CD4-positive, CD25-positive, alpha-beta regulatory T cell (primary cell): ENCODE measurements at regions not wholly inside any gene's neighbourhood (a gene's known extent, or its start where the extent isn't known, plus 50 kb on each side); places are given as distances from the start of the nearest gene placed in this dataset.

Experiments used
- ATAC-seq, 2 donors: fragments of 150-1000 bp; cut with Tn5 transposase; one replicate each; pipeline ENCODE4 v1.10.0; 2021; ENCODE audit warnings: low read depth in 2 of 2, moderate number of reproducible peaks in 2 of 2, moderate library complexity in 1 of 2
- DNase-seq, 3 donors: peaks; one replicate each; pipeline versions ENCODE4 v3.0.0 to v3.0.0-alpha.2; 2012 to 2022; ENCODE audit warnings: mixed read lengths in 1 of 3
- H3K27ac ChIP-seq: one replicate; pipeline ENCODE4 v1.7.0; 2013; ENCODE audit warnings: mild to moderate bottlenecking, low read length; ENCODE audit not compliant: insufficient read depth, poor library complexity, severe bottlenecking
- H3K27me3 ChIP-seq: one replicate; pipeline ENCODE4 v1.7.0; 2013; ENCODE audit warnings: low read length; ENCODE audit not compliant: control insufficient read depth, insufficient read depth
- H3K36me3 ChIP-seq: one replicate; pipeline ENCODE4 v1.7.0; 2013; ENCODE audit warnings: mild to moderate bottlenecking, low read length, moderate library complexity; ENCODE audit not compliant: control insufficient read depth, insufficient read depth
- H3K4me1 ChIP-seq: 2 replicates; pipeline ENCODE4 v1.7.0; 2013; ENCODE audit warnings: mild to moderate bottlenecking, low read length; ENCODE audit not compliant: insufficient read depth, control insufficient read depth, poor library complexity, severe bottlenecking
- H3K4me3 ChIP-seq: one replicate; pipeline ENCODE4 v1.7.0; 2013; ENCODE audit warnings: low read depth, mild to moderate bottlenecking, low read length, moderate library complexity
- H3K9me3 ChIP-seq, 2 experiments: 1 replicate in 1 of 2; 2 replicates in 1 of 2; pipeline ENCODE4 v1.7.0; 2013; ENCODE audit warnings: low read length in 2 of 2, mild to moderate bottlenecking in 1 of 2, moderate library complexity in 1 of 2; ENCODE audit not compliant: control insufficient read depth in 2 of 2
- H3K27ac Mint-ChIP-seq, 3 donors: one replicate each; pipeline ENCODE4 v1.8.0; 2020 to 2022; ENCODE audit warnings: mild to moderate bottlenecking in 3 of 3, mixed read lengths in 3 of 3, moderate library complexity in 2 of 3
- H3K27me3 Mint-ChIP-seq: one replicate; pipeline ENCODE4 v1.8.0; 2022; ENCODE audit warnings: mild to moderate bottlenecking, mixed read lengths
- H3K36me3 Mint-ChIP-seq: one replicate; pipeline ENCODE4 v1.8.0; 2020; ENCODE audit warnings: mixed read lengths
- H3K4me1 Mint-ChIP-seq, 4 donors: one replicate each; pipeline ENCODE4 v1.8.0; 2020 to 2022; ENCODE audit warnings: mixed read lengths in 4 of 4, mild to moderate bottlenecking in 1 of 4
- H3K4me3 Mint-ChIP-seq, 4 donors: one replicate each; pipeline ENCODE4 v1.8.0; 2020 to 2022; ENCODE audit warnings: mild to moderate bottlenecking in 4 of 4, mixed read lengths in 4 of 4, moderate library complexity in 3 of 4
- H3K9me3 Mint-ChIP-seq, 7 donors: one replicate each; pipeline ENCODE4 v1.8.0; 2020 to 2022; ENCODE audit warnings: mixed read lengths in 7 of 7, mild to moderate bottlenecking in 3 of 7, moderate library complexity in 2 of 7

GRCh38 chr1:3983181-3983580, 83.1 kb upstream of the C1orf174 start:
- H3K9me3 ChIP-seq: no peaks in the 10 kb centered on the region
- no peaks in the 10 kb centered on the region for H3K4me1 ChIP-seq
- no peak overlapping the region for H3K27ac Mint-ChIP-seq
- no peaks in the 10 kb centered on the region for H3K27me3 ChIP-seq
- H3K27me3 Mint-ChIP-seq: peaks cover 5% of the 10 kb centered on the region
- H3K27ac ChIP-seq: no peak overlapping the region
- no peaks in the 10 kb centered on the region for H3K36me3 Mint-ChIP-seq
- no peak for DNase-seq
- H3K36me3 ChIP-seq: no peaks in the 10 kb centered on the region
- peaks cover 0 to 2% (median 0%) of the 10 kb centered on the region in 7 donors for H3K9me3 Mint-ChIP-seq
- no peak overlapping the region for H3K4me3 Mint-ChIP-seq
- no peaks in the 10 kb centered on the region for H3K4me1 Mint-ChIP-seq
- ATAC-seq: no peak
- H3K4me3 ChIP-seq: no peak overlapping the region

- Histone ChIP-seq H3K4me3 (no peak overlapping the region), H3K27me3 (no peaks in the 10 kb centered on the region), H3K9me3 (no peaks in the 10 kb centered on the region), H3K27ac (no peak overlapping the region), H3K4me1 (no peaks in the 10 kb centered on the region), H3K36me3 (no peaks in the 10 kb centered on the region)
- Mint-ChIP-seq H3K27me3 (peaks cover 5% of the 10 kb centered on the region), H3K9me3 (peaks cover 0 to 2% (median 0%) of the 10 kb centered on the region in 7 donors), H3K27ac (no peak overlapping the region), H3K36me3 (no peaks in the 10 kb centered on the region), H3K4me3 (no peak overlapping the region), H3K4me1 (no peaks in the 10 kb centered on the region)
- DNase-seq (no peak), ATAC-seq (no peak)
Measured at GRCh38 chr1:3984586-3984985, 84.5 kb upstream of the C1orf174 start.

- no peak for DNase-seq
- peaks cover 0 to 3% (median 0%) of the 10 kb centered on the region in 7 donors for H3K9me3 Mint-ChIP-seq
- H3K27ac Mint-ChIP-seq: no peak overlapping the region
- H3K36me3 Mint-ChIP-seq: no peaks in the 10 kb centered on the region
- H3K27ac ChIP-seq: no peak overlapping the region
- ATAC-seq: no peak
- no peaks in the 10 kb centered on the region for H3K4me1 ChIP-seq
- H3K27me3 Mint-ChIP-seq: peaks cover 5% of the 10 kb centered on the region
- no peak overlapping the region for H3K4me3 ChIP-seq
- H3K27me3 ChIP-seq: no peaks in the 10 kb centered on the region
- H3K36me3 ChIP-seq: no peaks in the 10 kb centered on the region
- H3K4me3 Mint-ChIP-seq: no peak overlapping the region
- H3K9me3 ChIP-seq: no peaks in the 10 kb centered on the region
- H3K4me1 Mint-ChIP-seq: no peaks in the 10 kb centered on the region
Measured at GRCh38 chr1:3986686-3987218, 86.7 kb upstream of the C1orf174 start.

GRCh38 chr1:3987669-3988235, 87.7 kb upstream of the C1orf174 start:
- no peak for DNase-seq
- Mint-ChIP-seq H3K36me3 (no peaks in the 10 kb centered on the region), H3K27me3 (peaks cover 5% of the 10 kb centered on the region), H3K27ac (no peak overlapping the region), H3K4me1 (no peaks in the 10 kb centered on the region), H3K4me3 (no peak overlapping the region), H3K9me3 (peaks cover 0 to 5% (median 0%) of the 10 kb centered on the region in 7 donors)
- ATAC-seq: no peak
- no peak overlapping the region for H3K4me3 ChIP-seq
- H3K9me3 ChIP-seq: no peaks in the 10 kb centered on the region
- no peaks in the 10 kb centered on the region for H3K36me3 ChIP-seq
- H3K27ac ChIP-seq: no peak overlapping the region
- H3K27me3 ChIP-seq: no peaks in the 10 kb centered on the region
- no peaks in the 10 kb centered on the region for H3K4me1 ChIP-seq

GRCh38 chr1:3988431-3988830, 88.4 kb upstream of the C1orf174 start:
- H3K4me3 Mint-ChIP-seq: no peak overlapping the region
- H3K27ac ChIP-seq: no peak overlapping the region
- no peaks in the 10 kb centered on the region for H3K27me3 ChIP-seq
- peak overlapping the region in 1 of 3 donors; percentile 40 for H3K27ac Mint-ChIP-seq
- H3K36me3 ChIP-seq: no peaks in the 10 kb centered on the region
- H3K4me1 Mint-ChIP-seq: no peaks in the 10 kb centered on the region
- H3K36me3 Mint-ChIP-seq: no peaks in the 10 kb centered on the region
- no peak for DNase-seq
- H3K4me1 ChIP-seq: no peaks in the 10 kb centered on the region
- ATAC-seq: no peak
- H3K27me3 Mint-ChIP-seq: peaks cover 5% of the 10 kb centered on the region
- peaks cover 0 to 5% (median 0%) of the 10 kb centered on the region in 7 donors for H3K9me3 Mint-ChIP-seq
- no peak overlapping the region for H3K4me3 ChIP-seq
- no peaks in the 10 kb centered on the region for H3K9me3 ChIP-seq

- ATAC-seq: no peak
Measured at GRCh38 chr1:3989465-3989864, 89.4 kb upstream of the C1orf174 start.

GRCh38 chr1:3992103-3992556, 92.1 kb upstream of the C1orf174 start:
- Histone ChIP-seq H3K9me3 (no peaks in the 10 kb centered on the region), H3K4me3 (no peak overlapping the region), H3K4me1 (no peaks in the 10 kb centered on the region), H3K27ac (no peak overlapping the region), H3K36me3 (no peaks in the 10 kb centered on the region), H3K27me3 (no peaks in the 10 kb centered on the region)
- no peaks in the 10 kb centered on the region for H3K4me1 Mint-ChIP-seq
- no peak for ATAC-seq
- no peak overlapping the region for H3K27ac Mint-ChIP-seq
- no peaks in the 10 kb centered on the region for H3K27me3 Mint-ChIP-seq
- no peak overlapping the region for H3K4me3 Mint-ChIP-seq
- H3K36me3 Mint-ChIP-seq: no peaks in the 10 kb centered on the region
- peak in 1 of 3 donors; percentile 1 for DNase-seq
- peaks cover 0 to 5% (median 2%) of the 10 kb centered on the region in 7 donors for H3K9me3 Mint-ChIP-seq

More at GRCh38 chr1:3989465-3989864, 89.4 kb upstream of the C1orf174 start:
- no peak overlapping the region for H3K4me3 ChIP-seq
- no peaks in the 10 kb centered on the region for H3K36me3 ChIP-seq
- peaks cover 0 to 5% (median 2%) of the 10 kb centered on the region in 7 donors for H3K9me3 Mint-ChIP-seq
- H3K4me1 ChIP-seq: no peaks in the 10 kb centered on the region
- H3K36me3 Mint-ChIP-seq: no peaks in the 10 kb centered on the region
- peaks cover 5% of the 10 kb centered on the region for H3K27me3 Mint-ChIP-seq
- no peak overlapping the region for H3K4me3 Mint-ChIP-seq
- DNase-seq: no peak
- H3K27ac ChIP-seq: no peak overlapping the region
- H3K4me1 Mint-ChIP-seq: no peaks in the 10 kb centered on the region
- no peaks in the 10 kb centered on the region for H3K9me3 ChIP-seq
- no peak overlapping the region for H3K27ac Mint-ChIP-seq
- H3K27me3 ChIP-seq: no peaks in the 10 kb centered on the region

- Histone ChIP-seq H3K4me1 (no peaks in the 10 kb centered on the region), H3K36me3 (no peaks in the 10 kb centered on the region), H3K27ac (no peak overlapping the region), H3K27me3 (no peaks in the 10 kb centered on the region), H3K9me3 (no peaks in the 10 kb centered on the region), H3K4me3 (no peak overlapping the region)
- no peak overlapping the region for H3K4me3 Mint-ChIP-seq
- peak overlapping the region in 1 of 3 donors; percentile 43 for H3K27ac Mint-ChIP-seq
- no peaks in the 10 kb centered on the region for H3K36me3 Mint-ChIP-seq
- H3K27me3 Mint-ChIP-seq: no peaks in the 10 kb centered on the region
- H3K9me3 Mint-ChIP-seq: peaks cover 0 to 5% (median 2%) of the 10 kb centered on the region in 7 donors
- no peaks in the 10 kb centered on the region for H3K4me1 Mint-ChIP-seq
- no peak for DNase-seq
- no peak for ATAC-seq
Measured at GRCh38 chr1:3992746-3993145, 92.7 kb upstream of the C1orf174 start.
